ENCODE measurements at regions not wholly inside any gene's neighbourhood (a gene's known extent, or its start where the extent isn't known, plus 50 kb on each side); places are given as distances from the start of the nearest gene placed in this dataset.
A peak's percentile ranks its signal among the peaks of the same experiment; 100 is the strongest.
"Not testable (repeated sequence)": the region's sequence is repeated elsewhere in the genome, so short reads cannot be mapped to it uniquely, and the experiment has no call there.

GRCh38 chr1:60615666-60616065 is 466.7 kb upstream of the NFIA start:
- no peak overlapping the region for H3K27ac ChIP-seq (ENCODE audit: low read depth in 1 of 3, low read length in 2 of 3)
- no peak for FAIRE-seq
- no peaks in the 10 kb centered on the region for H3K4me1 ChIP-seq (ENCODE audit: control insufficient read depth in 3 of 3, insufficient read depth in 2 of 3, low read depth in 1 of 3, low read length in 2 of 3)
- H3K9me3 ChIP-seq (ENCODE audit: control insufficient read depth in 2 of 2, insufficient read depth in 1 of 2, low read depth in 1 of 2, low read length in 1 of 2): no peaks in the 10 kb centered on the region
- H3K36me3 ChIP-seq (ENCODE audit: control insufficient read depth in 3 of 3, insufficient read depth in 2 of 3, low read depth in 1 of 3, low read length in 3 of 3): no peaks in the 10 kb centered on the region
- no peaks in the 10 kb centered on the region for H3K27me3 ChIP-seq (ENCODE audit: control insufficient read depth in 3 of 3, insufficient read depth in 3 of 3, low read length in 3 of 3)
- 83 to 88% (median 85%) methylated on average over 3 of the region's 3 CpGs for WGBS, 3 donors
- H3K4me3 ChIP-seq (ENCODE audit: low read depth in 1 of 3, low read length in 3 of 3): no peak overlapping the region
- DNase-seq: no peak

- FAIRE-seq: no peak
- Histone ChIP-seq H3K27me3 (ENCODE audit: control insufficient read depth in 3 of 3, insufficient read depth in 3 of 3, low read length in 3 of 3) (no peaks in the 10 kb centered on the region), H3K4me1 (ENCODE audit: control insufficient read depth in 3 of 3, insufficient read depth in 2 of 3, low read depth in 1 of 3, low read length in 2 of 3) (no peaks in the 10 kb centered on the region), H3K27ac (ENCODE audit: low read depth in 1 of 3, low read length in 2 of 3) (no peak overlapping the region), H3K9me3 (ENCODE audit: control insufficient read depth in 2 of 2, insufficient read depth in 1 of 2, low read depth in 1 of 2, low read length in 1 of 2) (no peaks in the 10 kb centered on the region), H3K4me3 (ENCODE audit: low read depth in 1 of 3, low read length in 3 of 3) (no peak overlapping the region), H3K36me3 (ENCODE audit: control insufficient read depth in 3 of 3, insufficient read depth in 2 of 3, low read depth in 1 of 3, low read length in 3 of 3) (no peaks in the 10 kb centered on the region)
- DNase-seq: no peak
- WGBS, 3 donors: 72 to 88% (median 75%) methylated on average over 4 of the region's 4 CpGs
These were observed 469.6 kb upstream of the NFIA start for GRCh38 chr1:60612790-60613189.

- not testable (repeated sequence) for H3K4me1 ChIP-seq (ENCODE audit: control insufficient read depth in 3 of 3, insufficient read depth in 2 of 3, low read depth in 1 of 3, low read length in 2 of 3); H3K36me3 ChIP-seq (ENCODE audit: control insufficient read depth in 3 of 3, insufficient read depth in 2 of 3, low read depth in 1 of 3, low read length in 3 of 3); H3K27me3 ChIP-seq (ENCODE audit: control insufficient read depth in 3 of 3, insufficient read depth in 3 of 3, low read length in 3 of 3); FAIRE-seq; H3K4me3 ChIP-seq (ENCODE audit: low read depth in 1 of 3, low read length in 3 of 3); H3K27ac ChIP-seq (ENCODE audit: low read depth in 1 of 3, low read length in 2 of 3); DNase-seq; H3K9me3 ChIP-seq (ENCODE audit: control insufficient read depth in 2 of 2, insufficient read depth in 1 of 2, low read depth in 1 of 2, low read length in 1 of 2)
- 92 to 95% (median 93%) methylated on average over 1 of the region's 1 CpG for WGBS, 3 donors
These were observed 475.4 kb upstream of the NFIA start for GRCh38 chr1:60606921-60607320.

- no peaks in the 10 kb centered on the region for H3K9me3 ChIP-seq (ENCODE audit: control insufficient read depth in 2 of 2, insufficient read depth in 1 of 2, low read depth in 1 of 2, low read length in 1 of 2)
- no peaks in the 10 kb centered on the region for H3K4me1 ChIP-seq (ENCODE audit: control insufficient read depth in 3 of 3, insufficient read depth in 2 of 3, low read depth in 1 of 3, low read length in 2 of 3)
- FAIRE-seq (no peak), DNase-seq (no peak)
- 10 to 43% (median 23%) methylated on average over 1 of the region's 1 CpG for WGBS, 3 donors
- H3K27me3 ChIP-seq (ENCODE audit: control insufficient read depth in 3 of 3, insufficient read depth in 3 of 3, low read length in 3 of 3): no peaks in the 10 kb centered on the region
- H3K27ac ChIP-seq (ENCODE audit: low read depth in 1 of 3, low read length in 2 of 3): no peak overlapping the region
- no peak overlapping the region for H3K4me3 ChIP-seq (ENCODE audit: low read depth in 1 of 3, low read length in 3 of 3)
- no peaks in the 10 kb centered on the region for H3K36me3 ChIP-seq (ENCODE audit: control insufficient read depth in 3 of 3, insufficient read depth in 2 of 3, low read depth in 1 of 3, low read length in 3 of 3)
These were observed 481.8 kb upstream of the NFIA start for GRCh38 chr1:60600532-60600931.

- Histone ChIP-seq H3K36me3 (ENCODE audit: control insufficient read depth in 3 of 3, insufficient read depth in 2 of 3, low read depth in 1 of 3, low read length in 3 of 3) (no peaks in the 10 kb centered on the region), H3K27ac (ENCODE audit: low read depth in 1 of 3, low read length in 2 of 3) (no peak overlapping the region), H3K4me1 (ENCODE audit: control insufficient read depth in 3 of 3, insufficient read depth in 2 of 3, low read depth in 1 of 3, low read length in 2 of 3) (no peaks in the 10 kb centered on the region), H3K27me3 (ENCODE audit: control insufficient read depth in 3 of 3, insufficient read depth in 3 of 3, low read length in 3 of 3) (no peaks in the 10 kb centered on the region), H3K4me3 (ENCODE audit: low read depth in 1 of 3, low read length in 3 of 3) (no peak overlapping the region), H3K9me3 (ENCODE audit: control insufficient read depth in 2 of 2, insufficient read depth in 1 of 2, low read depth in 1 of 2, low read length in 1 of 2) (no peaks in the 10 kb centered on the region)
- DNase-seq (no peak), FAIRE-seq (no peak)
- 32 to 60% (median 40%) methylated on average over 1 of the region's 1 CpG for WGBS, 3 donors
These were observed 482.8 kb upstream of the NFIA start for GRCh38 chr1:60599574-60599973.

- DNase-seq: no peak
- H3K36me3 ChIP-seq (ENCODE audit: control insufficient read depth in 3 of 3, insufficient read depth in 2 of 3, low read depth in 1 of 3, low read length in 3 of 3): no peaks in the 10 kb centered on the region
- no peak for FAIRE-seq
- no peaks in the 10 kb centered on the region for H3K9me3 ChIP-seq (ENCODE audit: control insufficient read depth in 2 of 2, insufficient read depth in 1 of 2, low read depth in 1 of 2, low read length in 1 of 2)
- 65 to 75% (median 68%) methylated on average over 5 of the region's 5 CpGs for WGBS, 3 donors
- no peak overlapping the region for H3K27ac ChIP-seq (ENCODE audit: low read depth in 1 of 3, low read length in 2 of 3)
- H3K27me3 ChIP-seq (ENCODE audit: control insufficient read depth in 3 of 3, insufficient read depth in 3 of 3, low read length in 3 of 3): no peaks in the 10 kb centered on the region
- no peaks in the 10 kb centered on the region for H3K4me1 ChIP-seq (ENCODE audit: control insufficient read depth in 3 of 3, insufficient read depth in 2 of 3, low read depth in 1 of 3, low read length in 2 of 3)
- no peak overlapping the region for H3K4me3 ChIP-seq (ENCODE audit: low read depth in 1 of 3, low read length in 3 of 3)
These were observed 484.1 kb upstream of the NFIA start for GRCh38 chr1:60598041-60598910.

GRCh38 chr1:60596791-60597750 is 485.3 kb upstream of the NFIA start:
- no peak overlapping the region for H3K4me3 ChIP-seq (ENCODE audit: low read depth in 1 of 3, low read length in 3 of 3)
- no peak overlapping the region for H3K27ac ChIP-seq (ENCODE audit: low read depth in 1 of 3, low read length in 2 of 3)
- H3K9me3 ChIP-seq (ENCODE audit: control insufficient read depth in 2 of 2, insufficient read depth in 1 of 2, low read depth in 1 of 2, low read length in 1 of 2): no peaks in the 10 kb centered on the region
- FAIRE-seq: no peak
- H3K27me3 ChIP-seq (ENCODE audit: control insufficient read depth in 3 of 3, insufficient read depth in 3 of 3, low read length in 3 of 3): no peaks in the 10 kb centered on the region
- no peaks in the 10 kb centered on the region for H3K4me1 ChIP-seq (ENCODE audit: control insufficient read depth in 3 of 3, insufficient read depth in 2 of 3, low read depth in 1 of 3, low read length in 2 of 3)
- no peak for DNase-seq
- no peaks in the 10 kb centered on the region for H3K36me3 ChIP-seq (ENCODE audit: control insufficient read depth in 3 of 3, insufficient read depth in 2 of 3, low read depth in 1 of 3, low read length in 3 of 3)
- 70 to 73% (median 73%) methylated on average over 8 of the region's 8 CpGs for WGBS, 3 donors

- peak; percentile 65 for FAIRE-seq
- WGBS, 3 donors: 96 to 98% (median 97%) methylated on average over 1 of the region's 1 CpG
- Histone ChIP-seq H3K9me3 (ENCODE audit: control insufficient read depth in 2 of 2, insufficient read depth in 1 of 2, low read depth in 1 of 2, low read length in 1 of 2) (no peaks in the 10 kb centered on the region), H3K27me3 (ENCODE audit: control insufficient read depth in 3 of 3, insufficient read depth in 3 of 3, low read length in 3 of 3) (no peaks in the 10 kb centered on the region), H3K36me3 (ENCODE audit: control insufficient read depth in 3 of 3, insufficient read depth in 2 of 3, low read depth in 1 of 3, low read length in 3 of 3) (no peaks in the 10 kb centered on the region), H3K4me3 (ENCODE audit: low read depth in 1 of 3, low read length in 3 of 3) (no peak overlapping the region), H3K4me1 (ENCODE audit: control insufficient read depth in 3 of 3, insufficient read depth in 2 of 3, low read depth in 1 of 3, low read length in 2 of 3) (no peaks in the 10 kb centered on the region), H3K27ac (ENCODE audit: low read depth in 1 of 3, low read length in 2 of 3) (no peak overlapping the region)
- DNase-seq: no peak
These were observed 490.8 kb upstream of the NFIA start for GRCh38 chr1:60591583-60591982.
